H1 (cell line): ENCODE measurements at regions not wholly inside any gene's neighbourhood (a gene's known extent, or its start where the extent isn't known, plus 50 kb on each side); places are given as distances from the start of the nearest gene placed in this dataset.

ENCODE experiments used
- CTCF ChIA-PET: fragments of 300-600 bp; sonication (Branson Sonifier 250); formaldehyde crosslinking; loops from one replicate; lab custom pipeline; 2021; ENCODE audit not compliant: partially characterized antibody; lab: Charles Lee
- POLR2A ChIA-PET: fragments of 300-600 bp; sonication (Branson Sonifier 250); formaldehyde crosslinking; loops from one replicate; lab custom pipeline; 2021; ENCODE audit warnings: inconsistent platforms; ENCODE audit not compliant: partially characterized antibody; lab: Charles Lee
- DNase-seq, 2 experiments: peaks; one replicate each; pipeline versions ENCODE4 v3.0.0 to v3.0.0-alpha.2; 2010 to 2022; ENCODE audit warnings: low spot score in 2 of 2, low read depth in 1 of 2, mixed read lengths in 1 of 2
- FAIRE-seq: peaks from 2 replicates; lab custom pipeline; 2011; peaks lifted over from hg19 to GRCh38; lab: Jason Lieb, UNC
- H2AFZ ChIP-seq: 2 replicates; pipeline ENCODE4 v1.8.1; 2012; ENCODE audit warnings: low read length, inconsistent platforms
- H2AK5ac ChIP-seq: 2 replicates; pipeline ENCODE4 v1.6.1; 2013; ENCODE audit warnings: low read depth, low read length
- H2BK120ac ChIP-seq: replicated peaks from 2 replicates; pipeline ENCODE3; 2013; ENCODE audit warnings: low read depth, low read length, inconsistent platforms
- H2BK12ac ChIP-seq: 2 replicates; pipeline ENCODE4 v1.6.1; 2013; ENCODE audit warnings: low read depth, low read length
- H2BK15ac ChIP-seq: 2 replicates; pipeline ENCODE4 v1.6.1; 2013; ENCODE audit warnings: low read length
- H2BK20ac ChIP-seq: 2 replicates; pipeline ENCODE4 v1.6.1; 2013; ENCODE audit warnings: low read length
- H2BK5ac ChIP-seq: 2 replicates; pipeline ENCODE4 v1.6.1; 2013; ENCODE audit warnings: low read depth, low read length
- H3K14ac ChIP-seq: 2 replicates; pipeline ENCODE4 v1.6.1; 2013; ENCODE audit warnings: inconsistent platforms; ENCODE audit not compliant: insufficient read length
- H3K18ac ChIP-seq: 2 replicates; pipeline ENCODE4 v1.6.1; 2013; ENCODE audit warnings: low read length; ENCODE audit errors: extremely low read depth
- H3K23ac ChIP-seq: 2 replicates; pipeline ENCODE4 v1.6.1; 2013; ENCODE audit warnings: inconsistent platforms; ENCODE audit not compliant: insufficient read length
- H3K23me2 ChIP-seq: 2 replicates; pipeline ENCODE4 v1.6.1; 2013; ENCODE audit warnings: low read depth, low read length
- H3K27ac ChIP-seq: 2 replicates; pipeline ENCODE4 v1.6.1; 2011; ENCODE audit warnings: low read depth, low read length, inconsistent platforms
- H3K27me3 ChIP-seq, 4 experiments: replicated peaks in 1 of 4; 1 replicate in 1 of 4; 2 replicates in 3 of 4; pipeline versions ENCODE4 v1.6.1 to v1.8.1; 2011 to 2013; ENCODE audit warnings: low read length in 3 of 4, mild to moderate bottlenecking in 3 of 4, inconsistent platforms in 2 of 4, mixed read lengths in 2 of 4, moderate library complexity in 1 of 4; ENCODE audit not compliant: control insufficient read depth in 3 of 4, insufficient read depth in 3 of 4; ENCODE audit errors: extremely low read depth in 1 of 4
- H3K36me3 ChIP-seq, 4 experiments: 2 replicates each; pipeline versions ENCODE4 v1.6.1 to v1.8.1; 2011 to 2013; ENCODE audit warnings: mild to moderate bottlenecking in 4 of 4, low read length in 3 of 4, moderate library complexity in 2 of 4, control low read depth in 1 of 4, inconsistent platforms in 1 of 4; ENCODE audit not compliant: insufficient read depth in 4 of 4, control insufficient read depth in 2 of 4
- H3K4ac ChIP-seq: replicated peaks from 2 replicates; pipeline ENCODE3; 2013; ENCODE audit warnings: low read length, low read depth, mixed read lengths, inconsistent platforms; ENCODE audit not compliant: insufficient read length
- H3K4me1 ChIP-seq, 4 experiments: replicated peaks in 1 of 4; 1 replicate in 1 of 4; 2 replicates in 3 of 4; pipeline versions ENCODE4 v1.6.1 to v1.8.1; 2011 to 2013; ENCODE audit warnings: low read length in 3 of 4, inconsistent platforms in 2 of 4, mixed read lengths in 1 of 4; ENCODE audit not compliant: insufficient read depth in 4 of 4, control insufficient read depth in 3 of 4
- H3K4me2 ChIP-seq, 2 experiments: 2 replicates each; pipeline versions ENCODE4 v1.6.1 to v1.8.1; 2011 to 2013; ENCODE audit warnings: low read depth in 2 of 2, low read length in 2 of 2, control low read depth in 1 of 2, inconsistent platforms in 1 of 2, mild to moderate bottlenecking in 1 of 2; ENCODE audit not compliant: insufficient read depth in 1 of 2
- H3K4me3 ChIP-seq, 4 experiments: fragments of 200-600, 300-600 bp in 1 of 4; sonication (generic), shearing (Covaris generic), sonication (Bioruptor Twin) in 1 of 4; 2 replicates each; pipeline versions ENCODE4 v1.5.1 to v1.8.1; 2011 to 2016; ENCODE audit warnings: low read length in 4 of 4, low read depth in 3 of 4, control low read depth in 2 of 4, inconsistent platforms in 2 of 4, mild to moderate bottlenecking in 2 of 4, mixed read lengths in 1 of 4, moderate library complexity in 1 of 4; ENCODE audit not compliant: insufficient read depth in 2 of 4; ENCODE audit errors: extremely low read depth in 1 of 4
- H3K56ac ChIP-seq: replicated peaks from 2 replicates; pipeline ENCODE3; 2013; ENCODE audit warnings: low read depth, mild to moderate bottlenecking, mixed read lengths, low read length, inconsistent platforms; ENCODE audit not compliant: insufficient read length
- H3K79me1 ChIP-seq: 2 replicates; pipeline ENCODE4 v1.6.1; 2013; ENCODE audit warnings: low read depth, low read length, control low read depth
- H3K79me2 ChIP-seq, 2 experiments: 2 replicates each; pipeline versions ENCODE4 v1.6.1 to v1.8.1; 2012 to 2013; ENCODE audit warnings: low read length in 2 of 2, mild to moderate bottlenecking in 2 of 2, inconsistent platforms in 1 of 2; ENCODE audit not compliant: insufficient read depth in 2 of 2, control insufficient read depth in 1 of 2
- H3K9ac ChIP-seq, 4 experiments: replicated peaks in 1 of 4; 1 replicate in 1 of 4; 2 replicates in 3 of 4; pipeline versions ENCODE4 v1.6.1 to v1.8.1; 2011 to 2013; ENCODE audit warnings: low read depth in 3 of 4, low read length in 3 of 4, control low read depth in 2 of 4, mild to moderate bottlenecking in 2 of 4, moderate library complexity in 2 of 4, inconsistent platforms in 1 of 4; ENCODE audit errors: extremely low read depth in 1 of 4
- H3K9me3 ChIP-seq, 2 experiments: 2 replicates each; pipeline versions ENCODE4 v1.6.1 to v1.8.1; 2012 to 2013; ENCODE audit warnings: mild to moderate bottlenecking in 2 of 2, moderate library complexity in 2 of 2, control low read depth in 1 of 2, inconsistent platforms in 1 of 2, low read depth in 1 of 2, low read length in 1 of 2, mixed read lengths in 1 of 2; ENCODE audit not compliant: insufficient read depth in 2 of 2
- H4K20me1 ChIP-seq, 2 experiments: replicated peaks in 1 of 2; 2 replicates each; pipeline versions ENCODE3 to v1.8.1; 2011 to 2013; ENCODE audit warnings: inconsistent platforms in 2 of 2, low read length in 2 of 2, mild to moderate bottlenecking in 1 of 2; ENCODE audit not compliant: insufficient read depth in 2 of 2, control insufficient read depth in 1 of 2
- H4K5ac ChIP-seq: 2 replicates; pipeline ENCODE4 v1.6.1; 2013; ENCODE audit warnings: low read length, low read depth, mixed read lengths, inconsistent platforms; ENCODE audit not compliant: insufficient read length
- H4K8ac ChIP-seq: 2 replicates; pipeline ENCODE4 v1.8.0; 2013; ENCODE audit warnings: mild to moderate bottlenecking, moderate library complexity, low read length, inconsistent platforms; ENCODE audit not compliant: insufficient read depth; ENCODE audit errors: extremely low read depth
- H4K91ac ChIP-seq: replicated peaks from 2 replicates; pipeline ENCODE3; 2013; ENCODE audit warnings: low read length, mixed read lengths, inconsistent platforms; ENCODE audit not compliant: insufficient read length
- BACH1 ChIP-seq: IDR thresholded peaks from 2 replicates; pipeline ENCODE4 v1.6.1; 2012; ENCODE audit warnings: low read length, improper control_type of control experiment
- RNF2 ChIP-seq: fragments of 200-900, 300-1000 bp; sonication (generic); IDR thresholded peaks from 2 replicates; pipeline ENCODE4 v1.7.1; 2016; ENCODE audit warnings: borderline replicate concordance, low read depth, mild to moderate bottlenecking, antibody characterized with exemption, low read length; ENCODE audit not compliant: poor library complexity, severe bottlenecking; ENCODE audit errors: missing control alignments
- SAP30 ChIP-seq: fragments of 300-600 bp; sonication (generic); IDR thresholded peaks from 2 replicates; pipeline ENCODE4 v1.7.1; 2012; ENCODE audit warnings: low read length, moderate library complexity, mild to moderate bottlenecking, inconsistent platforms; ENCODE audit not compliant: insufficient read depth, insufficient replicate concordance
- TAF1 ChIP-seq: IDR thresholded peaks from 2 replicates; pipeline ENCODE4 v1.6.1; 2011; ENCODE audit warnings: mild to moderate bottlenecking, low read depth, low read length
- TBP ChIP-seq: IDR thresholded peaks from 2 replicates; pipeline ENCODE4 v1.6.1; 2011; ENCODE audit warnings: low read depth, low read length, improper control_type of control experiment
- USF2 ChIP-seq: IDR thresholded peaks from 2 replicates; pipeline ENCODE4 v1.6.1; 2011; ENCODE audit warnings: low read length, improper control_type of control experiment
- YY1 ChIP-seq: IDR thresholded peaks from 2 replicates; pipeline ENCODE4 v1.6.1; 2011; ENCODE audit warnings: low read depth, mild to moderate bottlenecking, low read length
- WGBS, 2 experiments: shearing (Covaris generic) in 1 of 2; methylation state at CpG; one replicate each; pipeline versions ENCODE4 v1.1.6 to v1.1.7; 2013 to 2015; ENCODE audit warnings: low lambda C conversion rate in 2 of 2, mixed read lengths in 2 of 2, inconsistent platforms in 1 of 2, low coverage in 1 of 2, missing lambda C conversion rate in 1 of 2; ENCODE audit not compliant: insufficient replicate concordance in 2 of 2, insufficient coverage in 1 of 2, insufficient read length in 1 of 2; ENCODE audit errors: extremely low coverage in 1 of 2, missing lambda C conversion rate in 1 of 2; 5-methylcytosine and 5-hydroxymethylcytosine counted together
- TF ChIP-seq, protein P1 (sequence below): IDR thresholded peaks from 2 replicates; pipeline ENCODE4 v1.6.1; 2012; ENCODE audit warnings: inconsistent platforms

- POLR2A ChIA-PET, result no interaction called here
- no peak overlapping the region for H3K23ac ChIP-seq
- DNase-seq, result no peak
- H4K8ac ChIP-seq, result no peak overlapping the region
- H3K79me1 ChIP-seq, result no peaks in the 10 kb centered on the region
- H2BK12ac ChIP-seq, result no peak overlapping the region
- FAIRE-seq, result no peak
- no peak overlapping the region for H3K14ac ChIP-seq
- H2BK120ac ChIP-seq, result no peak overlapping the region
- no peak overlapping the region for H3K9ac ChIP-seq
- no peak overlapping the region for H3K4ac ChIP-seq
- no peaks in the 10 kb centered on the region for H4K20me1 ChIP-seq
- H2BK5ac ChIP-seq, result no peak overlapping the region
- no peak overlapping the region for H3K56ac ChIP-seq
- H3K27ac ChIP-seq, result no peak overlapping the region
- H4K91ac ChIP-seq, result no peak overlapping the region
- H2AFZ ChIP-seq, result no peak overlapping the region
- H3K23me2 ChIP-seq, result no peaks in the 10 kb centered on the region
- no peak overlapping the region for H4K5ac ChIP-seq
- H2BK20ac ChIP-seq, result no peak overlapping the region
- no peak for TF ChIP-seq SAP30
- TF ChIP-seq, protein P1, sequence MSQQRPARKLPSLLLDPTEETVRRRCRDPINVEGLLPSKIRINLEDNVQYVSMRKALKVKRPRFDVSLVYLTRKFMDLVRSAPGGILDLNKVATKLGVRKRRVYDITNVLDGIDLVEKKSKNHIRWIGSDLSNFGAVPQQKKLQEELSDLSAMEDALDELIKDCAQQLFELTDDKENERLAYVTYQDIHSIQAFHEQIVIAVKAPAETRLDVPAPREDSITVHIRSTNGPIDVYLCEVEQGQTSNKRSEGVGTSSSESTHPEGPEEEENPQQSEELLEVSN, result no peak
- TF ChIP-seq USF2, result no peak
- TF ChIP-seq TAF1, result no peak
- TF ChIP-seq YY1, result no peak
- no peak for TF ChIP-seq BACH1
- no peak for TF ChIP-seq RNF2
- no peak for TF ChIP-seq TBP
- TF ChIP-seq, all 59 proteins: peak for 0
- Histone ChIP-seq H3K4me1 (no peaks in the 10 kb centered on the region), H3K18ac (no peak overlapping the region), H3K4me2 (no peak overlapping the region), H3K79me2 (no peaks in the 10 kb centered on the region), H3K36me3 (no peaks in the 10 kb centered on the region), H2BK15ac (no peak overlapping the region), H3K9me3 (no peaks in the 10 kb centered on the region), H2AK5ac (no peak overlapping the region), H3K27me3 (no peaks in the 10 kb centered on the region), H3K4me3 (no peak overlapping the region)
- WGBS, 2 experiments, result 94% methylated on average over 3 of the region's 3 CpGs; no CpG with 5 or more reads in 1 of the 2 experiments
- CTCF ChIA-PET, result no interaction called here
Measured at GRCh38 chr2:225735844-225736243, 336.3 kb downstream of the NYAP2 start.
